ENCODE measurements at regions not wholly inside any gene's neighbourhood (a gene's known extent, or its start where the extent isn't known, plus 50 kb on each side); places are given as distances from the start of the nearest gene placed in this dataset.
"Not testable (repeated sequence)": the region's sequence is repeated elsewhere in the genome, so short reads cannot be mapped to it uniquely, and the experiment has no call there.

DNA sequence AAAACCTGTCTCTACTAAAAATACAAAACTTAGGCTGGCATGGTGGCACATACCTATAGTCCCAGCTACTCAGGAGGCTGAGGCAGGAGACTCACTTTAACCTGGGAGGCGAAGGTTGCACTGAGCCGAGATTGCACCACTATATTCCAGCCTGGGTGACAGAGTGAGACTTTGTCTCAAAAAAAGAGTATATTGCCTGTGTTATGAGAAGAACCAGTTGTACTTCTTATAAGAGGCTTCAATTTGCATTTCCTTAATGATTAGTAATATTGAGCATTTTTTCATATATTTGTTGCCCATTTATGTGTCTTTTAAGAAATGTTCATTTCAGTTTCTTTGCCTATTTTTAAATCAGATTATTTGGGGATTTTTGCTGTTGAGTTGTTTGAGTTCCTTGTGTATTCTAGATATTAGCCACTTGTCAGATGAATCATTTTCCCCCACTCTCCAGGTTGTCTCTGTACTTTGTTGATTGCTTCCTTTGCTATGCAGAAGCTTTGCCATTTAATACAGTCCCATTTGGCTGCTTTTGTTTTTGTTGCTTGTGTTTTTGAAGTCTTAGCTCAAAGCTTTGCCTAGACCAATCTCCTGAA, 75.8 kb upstream of the LRPPRC start:
- no peak overlapping the region for H3K4me2 ChIP-seq (ENCODE audit: low read length)
- no peaks in the 10 kb centered on the region for H3K9me3 ChIP-seq (ENCODE audit: low read length)
- no peak overlapping the region for H3K4me3 ChIP-seq (ENCODE audit: low read depth, low read length, poor library complexity, severe bottlenecking)
- H3K4me1 ChIP-seq (ENCODE audit: insufficient read depth, low read length, severe bottlenecking), result no peaks in the 10 kb centered on the region
- H2AFZ ChIP-seq (ENCODE audit: low read length), result no peak overlapping the region
- TF ChIP-seq, protein P1, sequence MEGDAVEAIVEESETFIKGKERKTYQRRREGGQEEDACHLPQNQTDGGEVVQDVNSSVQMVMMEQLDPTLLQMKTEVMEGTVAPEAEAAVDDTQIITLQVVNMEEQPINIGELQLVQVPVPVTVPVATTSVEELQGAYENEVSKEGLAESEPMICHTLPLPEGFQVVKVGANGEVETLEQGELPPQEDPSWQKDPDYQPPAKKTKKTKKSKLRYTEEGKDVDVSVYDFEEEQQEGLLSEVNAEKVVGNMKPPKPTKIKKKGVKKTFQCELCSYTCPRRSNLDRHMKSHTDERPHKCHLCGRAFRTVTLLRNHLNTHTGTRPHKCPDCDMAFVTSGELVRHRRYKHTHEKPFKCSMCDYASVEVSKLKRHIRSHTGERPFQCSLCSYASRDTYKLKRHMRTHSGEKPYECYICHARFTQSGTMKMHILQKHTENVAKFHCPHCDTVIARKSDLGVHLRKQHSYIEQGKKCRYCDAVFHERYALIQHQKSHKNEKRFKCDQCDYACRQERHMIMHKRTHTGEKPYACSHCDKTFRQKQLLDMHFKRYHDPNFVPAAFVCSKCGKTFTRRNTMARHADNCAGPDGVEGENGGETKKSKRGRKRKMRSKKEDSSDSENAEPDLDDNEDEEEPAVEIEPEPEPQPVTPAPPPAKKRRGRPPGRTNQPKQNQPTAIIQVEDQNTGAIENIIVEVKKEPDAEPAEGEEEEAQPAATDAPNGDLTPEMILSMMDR (IDR thresholded peaks at IDR 0.05; ENCODE audit: low read length), result no peak
- TF ChIP-seq EZH2 (IDR thresholded peaks at IDR 0.05; ENCODE audit: borderline replicate concordance, low read length), result no peak
- no peaks in the 10 kb centered on the region for H3K36me3 ChIP-seq (ENCODE audit: insufficient read depth, low read length)
- H3K9me2 ChIP-seq (ENCODE audit: low read depth, low read length), result no peaks in the 10 kb centered on the region
- H3K27ac ChIP-seq (ENCODE audit: low read depth, low read length, poor library complexity, severe bottlenecking), result no peak overlapping the region
- H3K9ac ChIP-seq (ENCODE audit: low read length), result no peak overlapping the region
- no peaks in the 10 kb centered on the region for H3K79me2 ChIP-seq (ENCODE audit: insufficient read depth, low read length)
- no peaks in the 10 kb centered on the region for H3F3A ChIP-seq (ENCODE audit: insufficient read depth, low read length)
- no peaks in the 10 kb centered on the region for H4K20me1 ChIP-seq (ENCODE audit: insufficient read depth, low read length)
- H3K27me3 ChIP-seq (ENCODE audit: insufficient read depth, low read length), result no peaks in the 10 kb centered on the region

DNA sequence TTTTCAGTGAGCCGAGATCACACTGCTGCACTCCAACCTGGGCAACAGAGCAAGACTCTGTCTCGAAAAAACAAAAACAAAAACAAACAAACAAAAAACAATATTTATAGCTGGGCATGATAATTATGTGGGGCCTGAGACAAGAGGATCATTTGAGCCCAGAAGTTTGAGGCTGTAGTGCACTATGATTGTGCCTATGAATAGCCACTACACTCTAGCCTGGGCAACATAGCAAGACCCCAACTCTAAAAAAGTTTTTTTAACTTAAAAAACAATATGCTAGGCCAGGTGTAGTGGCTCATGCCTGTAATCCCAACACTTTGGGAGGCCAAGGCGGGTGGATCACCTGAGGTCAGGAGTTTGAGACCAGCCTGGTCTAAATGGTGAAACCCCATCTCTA, 77.9 kb upstream of the LRPPRC start:
- not testable (repeated sequence) for H3K4me3 ChIP-seq (ENCODE audit: low read depth, low read length, poor library complexity, severe bottlenecking); H3K79me2 ChIP-seq (ENCODE audit: insufficient read depth, low read length); H4K20me1 ChIP-seq (ENCODE audit: insufficient read depth, low read length); H3K27ac ChIP-seq (ENCODE audit: low read depth, low read length, poor library complexity, severe bottlenecking); H3K4me1 ChIP-seq (ENCODE audit: insufficient read depth, low read length, severe bottlenecking); H3K9me2 ChIP-seq (ENCODE audit: low read depth, low read length); H2AFZ ChIP-seq (ENCODE audit: low read length); H3K36me3 ChIP-seq (ENCODE audit: insufficient read depth, low read length); H3K27me3 ChIP-seq (ENCODE audit: insufficient read depth, low read length); H3K9me3 ChIP-seq (ENCODE audit: low read length); H3F3A ChIP-seq (ENCODE audit: insufficient read depth, low read length); H3K4me2 ChIP-seq (ENCODE audit: low read length); H3K9ac ChIP-seq (ENCODE audit: low read length)

DNA sequence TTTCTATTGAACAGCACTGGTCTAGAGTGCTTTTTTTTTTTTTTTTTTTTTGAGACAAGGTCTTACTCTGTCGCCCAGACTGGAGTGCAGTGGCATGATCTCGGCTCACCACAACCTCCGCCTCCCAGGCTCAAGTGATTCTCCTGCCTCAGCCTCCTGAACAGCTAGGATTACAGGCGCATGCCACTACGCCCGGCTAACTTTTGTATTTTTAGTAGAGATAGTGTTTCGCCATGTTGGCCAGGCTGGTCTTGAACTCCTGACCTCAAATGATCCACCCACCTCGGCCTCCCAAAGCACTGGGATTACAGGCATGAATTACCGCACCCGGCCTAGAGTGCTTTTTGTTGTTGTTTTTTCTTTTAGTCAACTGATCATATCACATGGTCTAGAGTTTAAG, 79.0 kb upstream of the LRPPRC start:
- H4K20me1 ChIP-seq (ENCODE audit: insufficient read depth, low read length); H3K9me2 ChIP-seq (ENCODE audit: low read depth, low read length); H3K36me3 ChIP-seq (ENCODE audit: insufficient read depth, low read length): not testable (repeated sequence)

DNA sequence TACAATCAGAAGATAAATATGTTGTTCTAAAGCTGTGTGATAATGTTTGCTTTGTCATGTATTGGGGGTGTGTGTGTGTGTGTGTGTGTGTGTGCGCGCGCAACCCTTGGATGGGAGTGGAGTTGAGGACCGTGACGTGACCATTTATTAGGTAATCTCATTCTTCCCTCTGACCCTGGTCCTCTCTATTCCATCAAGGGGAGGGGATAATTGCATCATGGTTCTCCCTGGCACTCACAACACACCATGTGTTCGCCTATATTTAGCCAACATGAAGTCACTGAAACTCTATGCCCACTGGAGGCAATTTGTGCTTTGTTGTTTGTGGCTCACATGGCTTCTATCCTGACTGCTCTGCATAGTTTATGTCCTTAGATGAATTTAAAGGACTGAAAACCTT, 79.8 kb upstream of the LRPPRC start:
- no peak for TF ChIP-seq EZH2 (IDR thresholded peaks at IDR 0.05; ENCODE audit: borderline replicate concordance, low read length)
- TF ChIP-seq, protein P1 (IDR thresholded peaks at IDR 0.05; ENCODE audit: low read length), result no peak
- Histone ChIP-seq H2AFZ (ENCODE audit: low read length) (no peak overlapping the region), H3F3A (ENCODE audit: insufficient read depth, low read length) (no peaks in the 10 kb centered on the region)

More for the DNA sequence above, 79.0 kb upstream of the LRPPRC start:
- not testable (repeated sequence) for H2AFZ ChIP-seq (ENCODE audit: low read length); H3K4me2 ChIP-seq (ENCODE audit: low read length); H3F3A ChIP-seq (ENCODE audit: insufficient read depth, low read length); H3K79me2 ChIP-seq (ENCODE audit: insufficient read depth, low read length); H3K4me1 ChIP-seq (ENCODE audit: insufficient read depth, low read length, severe bottlenecking); H3K27me3 ChIP-seq (ENCODE audit: insufficient read depth, low read length); H3K27ac ChIP-seq (ENCODE audit: low read depth, low read length, poor library complexity, severe bottlenecking); H3K9me3 ChIP-seq (ENCODE audit: low read length); H3K4me3 ChIP-seq (ENCODE audit: low read depth, low read length, poor library complexity, severe bottlenecking); H3K9ac ChIP-seq (ENCODE audit: low read length)

More for the DNA sequence above, 79.8 kb upstream of the LRPPRC start:
- no peaks in the 10 kb centered on the region for H3K36me3 ChIP-seq (ENCODE audit: insufficient read depth, low read length)
- no peaks in the 10 kb centered on the region for H3K79me2 ChIP-seq (ENCODE audit: insufficient read depth, low read length)
- no peaks in the 10 kb centered on the region for H3K4me1 ChIP-seq (ENCODE audit: insufficient read depth, low read length, severe bottlenecking)
- no peaks in the 10 kb centered on the region for H3K27me3 ChIP-seq (ENCODE audit: insufficient read depth, low read length)
- no peak overlapping the region for H3K4me2 ChIP-seq (ENCODE audit: low read length)
- H3K27ac ChIP-seq (ENCODE audit: low read depth, low read length, poor library complexity, severe bottlenecking), result no peak overlapping the region
- H3K9me2 ChIP-seq (ENCODE audit: low read depth, low read length), result no peaks in the 10 kb centered on the region
- no peaks in the 10 kb centered on the region for H4K20me1 ChIP-seq (ENCODE audit: insufficient read depth, low read length)
- no peaks in the 10 kb centered on the region for H3K9me3 ChIP-seq (ENCODE audit: low read length)
- H3K9ac ChIP-seq (ENCODE audit: low read length), result no peak overlapping the region
- H3K4me3 ChIP-seq (ENCODE audit: low read depth, low read length, poor library complexity, severe bottlenecking), result no peak overlapping the region
